ENCODE measurements at regions not wholly inside any gene's neighbourhood (a gene's known extent, or its start where the extent isn't known, plus 50 kb on each side); places are given as distances from the start of the nearest gene placed in this dataset.
"Not testable (repeated sequence)": the region's sequence is repeated elsewhere in the genome, so short reads cannot be mapped to it uniquely, and the experiment has no call there.

DNA sequence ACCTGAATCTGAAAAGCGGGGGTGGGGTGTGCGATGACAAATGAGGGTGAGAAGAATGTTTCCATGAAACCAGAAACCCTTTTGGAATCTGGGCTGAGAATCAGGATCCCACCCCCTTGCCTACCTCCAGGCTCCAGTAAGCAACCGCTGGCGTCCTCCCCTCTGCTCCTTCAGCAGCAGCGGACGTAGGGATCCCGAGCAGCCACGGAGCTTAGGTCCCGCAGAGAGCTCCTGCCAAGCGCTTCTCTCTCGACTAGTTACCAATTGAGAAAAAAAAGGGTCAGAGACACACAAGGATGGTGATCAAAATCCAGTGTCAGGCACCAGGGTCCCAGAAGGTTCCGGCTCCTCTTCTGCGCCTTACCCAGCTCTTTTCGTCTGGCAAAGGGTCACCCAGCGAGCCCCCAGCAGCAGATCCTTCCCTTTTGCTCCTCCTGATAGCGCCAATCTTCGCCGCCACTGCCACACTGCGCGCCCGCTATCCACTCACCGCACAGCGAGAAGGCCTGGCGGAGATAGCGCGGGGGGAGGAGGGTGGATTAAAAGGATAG lies 733.5 kb downstream of the ZWINT start:
- no peaks in the 10 kb centered on the region for H3K36me3 ChIP-seq (ENCODE audit: insufficient read depth, low read length)
- POLR2A ChIA-PET (ENCODE audit: partially characterized antibody), result no interaction called here
- Mint-ChIP-seq H3K27me3 (peaks cover 4 to 9% of the 10 kb centered on the region in 2 donors), H3K36me3 (no peaks in the 10 kb centered on the region), H3K27ac (no peak overlapping the region), H3K9me3 (peaks cover 6 to 20% (median 13%) of the 10 kb centered on the region in 8 donors), H3K4me3 (no peak overlapping the region), H3K4me1 (peaks cover 0 to 4% (median 0%) of the 10 kb centered on the region in 4 donors)
- no peaks in the 10 kb centered on the region for H3K4me1 ChIP-seq (ENCODE audit: insufficient read depth, low read length)
- H3K27me3 ChIP-seq (ENCODE audit: insufficient read depth, low read length), result no peaks in the 10 kb centered on the region
- H3K27ac ChIP-seq (ENCODE audit: low read depth, low read length), result no peak overlapping the region
- CTCF ChIA-PET (ENCODE audit: partially characterized antibody), result no interaction called here
- DNase-seq, result no peak
- no peaks in the 10 kb centered on the region for H3K9me3 ChIP-seq (ENCODE audit: control insufficient read depth in 1 of 2, low read length in 2 of 2)
- intact Hi-C loops (cut with micrococcal nuclease), result no loop called here
- no peak overlapping the region for H3K4me3 ChIP-seq (ENCODE audit: low read length in 2 of 2)

- CTCF ChIA-PET (ENCODE audit: partially characterized antibody), result not testable (repeated sequence)
Observed at GRCh38 chr10:55601690-55602478, 759.2 kb downstream of the ZWINT start.

GRCh38 chr10:55551603-55552002 lies 750.6 kb upstream of the PCDH15 start:
- ChIA-PET CTCF (ENCODE audit: partially characterized antibody) (no interaction called here), POLR2A (ENCODE audit: partially characterized antibody) (no interaction called here)
- no peak overlapping the region for H3K4me3 Mint-ChIP-seq
- intact Hi-C loops (cut with micrococcal nuclease), result loop anchor here (10.0 kb wide), 1 partner anchor 733 kb away; no protein-coding TSS in a partner anchor
- no peaks in the 10 kb centered on the region for H3K36me3 Mint-ChIP-seq
- no peaks in the 10 kb centered on the region for H3K4me1 ChIP-seq (ENCODE audit: insufficient read depth, low read length)
- no peak for DNase-seq
- no peaks in the 10 kb centered on the region for H3K27me3 Mint-ChIP-seq
- no peak overlapping the region for H3K27ac Mint-ChIP-seq
- peaks cover 0 to 12% (median 7%) of the 10 kb centered on the region in 8 donors for H3K9me3 Mint-ChIP-seq
- no peaks in the 10 kb centered on the region for H3K4me1 Mint-ChIP-seq
- H3K4me3 ChIP-seq (ENCODE audit: low read length in 2 of 2), result no peak overlapping the region
- no peaks in the 10 kb centered on the region for H3K9me3 ChIP-seq (ENCODE audit: control insufficient read depth in 1 of 2, low read length in 2 of 2)
- no peaks in the 10 kb centered on the region for H3K27me3 ChIP-seq (ENCODE audit: insufficient read depth, low read length)
- no peak overlapping the region for H3K27ac ChIP-seq (ENCODE audit: low read depth, low read length)
- no peaks in the 10 kb centered on the region for H3K36me3 ChIP-seq (ENCODE audit: insufficient read depth, low read length)

More at GRCh38 chr10:55601690-55602478, 759.2 kb downstream of the ZWINT start:
- H3K27ac ChIP-seq (ENCODE audit: low read depth, low read length); H3K4me1 Mint-ChIP-seq; H3K9me3 Mint-ChIP-seq; H3K4me3 Mint-ChIP-seq; POLR2A ChIA-PET (ENCODE audit: partially characterized antibody); DNase-seq; H3K36me3 ChIP-seq (ENCODE audit: insufficient read depth, low read length); H3K9me3 ChIP-seq (ENCODE audit: control insufficient read depth in 1 of 2, low read length in 2 of 2); intact Hi-C loops (cut with micrococcal nuclease); H3K27me3 ChIP-seq (ENCODE audit: insufficient read depth, low read length); H3K36me3 Mint-ChIP-seq; H3K4me3 ChIP-seq (ENCODE audit: low read length in 2 of 2); H3K4me1 ChIP-seq (ENCODE audit: insufficient read depth, low read length); H3K27me3 Mint-ChIP-seq; H3K27ac Mint-ChIP-seq: not testable (repeated sequence)

DNA sequence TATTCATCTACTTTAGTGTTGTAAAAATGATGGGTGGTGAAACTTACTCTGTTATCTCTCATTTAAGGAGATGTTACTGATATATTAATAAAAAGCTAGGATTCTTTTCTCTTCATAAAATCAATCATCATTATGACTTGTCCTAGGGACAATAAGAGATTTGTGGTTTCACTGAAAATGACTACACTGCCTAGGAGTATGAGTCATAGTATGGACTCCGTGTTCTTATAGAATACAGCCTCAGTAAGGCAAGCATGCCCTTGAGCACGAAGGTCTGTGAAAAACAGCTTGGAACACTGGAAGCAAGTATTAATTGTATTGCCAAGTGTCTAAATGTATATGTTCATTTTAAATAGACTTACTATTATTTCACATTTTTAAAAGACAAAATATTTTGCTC lies 749.2 kb upstream of the PCDH15 start:
- no peaks in the 10 kb centered on the region for H3K27me3 Mint-ChIP-seq
- no peak for DNase-seq
- no peak overlapping the region for H3K4me3 Mint-ChIP-seq
- Histone ChIP-seq H3K4me3 (ENCODE audit: low read length in 2 of 2) (no peak overlapping the region), H3K36me3 (ENCODE audit: insufficient read depth, low read length) (no peaks in the 10 kb centered on the region), H3K9me3 (ENCODE audit: control insufficient read depth in 1 of 2, low read length in 2 of 2) (no peaks in the 10 kb centered on the region), H3K27ac (ENCODE audit: low read depth, low read length) (no peak overlapping the region), H3K4me1 (ENCODE audit: insufficient read depth, low read length) (no peaks in the 10 kb centered on the region), H3K27me3 (ENCODE audit: insufficient read depth, low read length) (no peaks in the 10 kb centered on the region)
- CTCF ChIA-PET (ENCODE audit: partially characterized antibody), result no interaction called here
- no peaks in the 10 kb centered on the region for H3K36me3 Mint-ChIP-seq
- H3K4me1 Mint-ChIP-seq, result no peaks in the 10 kb centered on the region
- H3K27ac Mint-ChIP-seq, result no peak overlapping the region
- POLR2A ChIA-PET (ENCODE audit: partially characterized antibody), result no interaction called here
- intact Hi-C loops (cut with micrococcal nuclease), result loop anchor here (10.0 kb wide), 1 partner anchor 735 kb away; no protein-coding TSS in a partner anchor
- peaks cover 0 to 15% (median 7%) of the 10 kb centered on the region in 8 donors for H3K9me3 Mint-ChIP-seq

DNA sequence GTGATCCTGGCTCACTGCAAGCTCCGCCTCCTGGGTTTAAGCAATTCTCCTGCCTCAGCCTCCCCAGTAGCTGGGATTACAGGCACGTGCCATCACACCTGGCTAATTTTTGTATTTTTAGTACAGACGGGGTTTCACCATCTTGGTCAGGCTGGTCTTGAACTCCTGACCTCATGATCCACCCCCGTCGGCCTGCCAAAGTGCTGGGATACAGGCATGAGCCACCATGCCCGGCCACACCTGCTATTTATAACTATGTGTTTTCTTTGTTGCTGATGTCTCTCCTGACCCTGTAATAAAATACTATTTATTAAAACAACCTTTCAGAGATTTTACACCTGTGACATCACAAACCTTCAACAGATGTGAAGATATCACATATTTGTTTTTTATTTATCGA lies 736.5 kb upstream of the PCDH15 start:
- CTCF ChIA-PET (ENCODE audit: partially characterized antibody); H3K27me3 Mint-ChIP-seq; H3K36me3 ChIP-seq (ENCODE audit: insufficient read depth, low read length); H3K4me1 ChIP-seq (ENCODE audit: insufficient read depth, low read length); H3K27ac Mint-ChIP-seq; H3K36me3 Mint-ChIP-seq; H3K9me3 ChIP-seq (ENCODE audit: control insufficient read depth in 1 of 2, low read length in 2 of 2); H3K4me1 Mint-ChIP-seq; intact Hi-C loops (cut with micrococcal nuclease); H3K4me3 Mint-ChIP-seq; H3K27me3 ChIP-seq (ENCODE audit: insufficient read depth, low read length); POLR2A ChIA-PET (ENCODE audit: partially characterized antibody); H3K27ac ChIP-seq (ENCODE audit: low read depth, low read length); DNase-seq; H3K4me3 ChIP-seq (ENCODE audit: low read length in 2 of 2): not testable (repeated sequence)
- peaks cover 0 to 13% (median 8%) of the 10 kb centered on the region in 8 donors for H3K9me3 Mint-ChIP-seq

DNA sequence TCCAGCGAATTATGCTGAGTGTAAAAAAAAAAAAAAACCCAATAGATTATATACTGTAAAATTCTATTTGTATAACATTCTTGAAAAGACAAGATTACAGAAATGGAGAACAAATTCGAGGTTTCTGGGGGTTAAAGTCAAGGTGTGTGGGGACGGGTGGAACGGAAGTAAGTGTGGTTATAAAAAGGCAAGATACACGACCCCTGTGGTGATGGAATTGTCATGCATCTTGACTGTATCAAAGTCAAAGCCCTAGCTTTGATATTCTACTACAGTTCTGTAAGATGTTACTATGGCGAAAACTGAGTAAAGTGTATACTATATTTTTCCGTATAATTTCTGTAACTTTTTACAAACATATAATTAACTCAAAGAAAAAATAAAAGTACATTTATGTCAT lies 718.2 kb upstream of the PCDH15 start:
- Histone ChIP-seq H3K27me3 (ENCODE audit: insufficient read depth, low read length) (no peaks in the 10 kb centered on the region), H3K36me3 (ENCODE audit: insufficient read depth, low read length) (no peaks in the 10 kb centered on the region), H3K9me3 (ENCODE audit: control insufficient read depth in 1 of 2, low read length in 2 of 2) (no peaks in the 10 kb centered on the region), H3K27ac (ENCODE audit: low read depth, low read length) (no peak overlapping the region), H3K4me3 (ENCODE audit: low read length in 2 of 2) (no peak overlapping the region), H3K4me1 (ENCODE audit: insufficient read depth, low read length) (no peaks in the 10 kb centered on the region)
- Mint-ChIP-seq H3K27ac (no peak overlapping the region), H3K27me3 (no peaks in the 10 kb centered on the region), H3K4me3 (no peak overlapping the region), H3K36me3 (no peaks in the 10 kb centered on the region), H3K4me1 (no peaks in the 10 kb centered on the region), H3K9me3 (peaks cover 0 to 15% (median 9%) of the 10 kb centered on the region in 8 donors)
- intact Hi-C loops (cut with micrococcal nuclease), result no loop called here
- DNase-seq, result no peak
- POLR2A ChIA-PET (ENCODE audit: partially characterized antibody), result no interaction called here
- CTCF ChIA-PET (ENCODE audit: partially characterized antibody), result no interaction called here

DNA sequence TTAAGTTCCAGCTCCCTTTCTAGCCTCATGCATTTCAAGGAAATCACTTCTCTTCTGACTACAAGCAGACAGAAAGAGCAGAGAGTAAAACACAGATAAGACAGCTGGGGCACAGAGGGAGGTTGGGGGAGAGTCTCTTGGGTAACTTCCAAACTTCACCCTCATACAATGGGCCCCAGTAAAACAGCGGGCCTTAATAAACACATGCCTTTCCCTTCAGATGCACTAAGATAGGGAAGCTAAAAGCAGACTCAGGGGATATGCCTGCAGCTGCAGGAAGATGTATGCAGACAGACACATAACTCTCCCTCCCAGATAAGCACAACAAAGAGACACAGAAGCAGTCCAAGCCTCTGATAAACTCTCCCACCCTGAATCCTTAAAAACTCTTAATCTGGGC lies 717.4 kb upstream of the PCDH15 start:
- H3K36me3 Mint-ChIP-seq; H3K27me3 ChIP-seq (ENCODE audit: insufficient read depth, low read length); H3K4me3 ChIP-seq (ENCODE audit: low read length in 2 of 2); H3K27me3 Mint-ChIP-seq; H3K9me3 ChIP-seq (ENCODE audit: control insufficient read depth in 1 of 2, low read length in 2 of 2); H3K27ac Mint-ChIP-seq; CTCF ChIA-PET (ENCODE audit: partially characterized antibody); H3K4me3 Mint-ChIP-seq; H3K4me1 ChIP-seq (ENCODE audit: insufficient read depth, low read length); POLR2A ChIA-PET (ENCODE audit: partially characterized antibody); DNase-seq; intact Hi-C loops (cut with micrococcal nuclease); H3K27ac ChIP-seq (ENCODE audit: low read depth, low read length); H3K4me1 Mint-ChIP-seq; H3K36me3 ChIP-seq (ENCODE audit: insufficient read depth, low read length): not testable (repeated sequence)
- H3K9me3 Mint-ChIP-seq, result peaks cover 0 to 16% (median 11%) of the 10 kb centered on the region in 8 donors
